Erythroblast (primary cell): ENCODE measurements at regions not wholly inside any gene's neighbourhood (a gene's known extent, or its start where the extent isn't known, plus 50 kb on each side); places are given as distances from the start of the nearest gene placed in this dataset.
A peak's percentile ranks its signal among the peaks of the same experiment; 100 is the strongest.

ENCODE experiments used
- DNase-seq, 2 experiments: peaks; one replicate each; lab custom pipeline; 2025; lab: John Stamatoyannopoulos, UW
- GATA1 ChIP-seq: IDR thresholded peaks from 2 replicates; pipeline ENCODE4 v1.6.1; 2011; ENCODE audit warnings: low read depth, mild to moderate bottlenecking, control low read depth, low read length, moderate library complexity
- POLR2A ChIP-seq: IDR thresholded peaks from 2 replicates; pipeline ENCODE4 v1.6.1; 2011; ENCODE audit warnings: mild to moderate bottlenecking, low read length

DNA sequence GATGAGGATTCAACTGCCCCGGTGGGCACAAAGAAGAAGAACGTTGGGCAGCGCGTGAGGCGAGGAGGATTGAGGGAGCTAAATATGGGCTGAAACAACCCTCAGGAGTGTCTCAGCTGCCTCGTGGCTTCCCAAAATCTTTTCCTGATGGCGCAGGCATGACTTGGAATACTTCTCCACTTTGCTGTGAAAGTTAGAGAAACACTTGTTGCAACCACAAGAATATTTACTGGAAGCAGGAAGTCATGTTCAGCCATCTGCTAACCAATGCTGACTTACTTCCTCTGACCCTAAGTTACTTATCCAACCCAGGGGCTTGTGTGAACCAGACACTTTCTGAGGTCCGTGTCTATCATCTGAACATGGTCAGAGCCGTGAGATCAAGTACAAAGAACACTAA, 148.8 kb downstream of the ARL4C start:
- TF ChIP-seq GATA1 (no peak), POLR2A (no peak)
- DNase-seq, result no peak

DNA sequence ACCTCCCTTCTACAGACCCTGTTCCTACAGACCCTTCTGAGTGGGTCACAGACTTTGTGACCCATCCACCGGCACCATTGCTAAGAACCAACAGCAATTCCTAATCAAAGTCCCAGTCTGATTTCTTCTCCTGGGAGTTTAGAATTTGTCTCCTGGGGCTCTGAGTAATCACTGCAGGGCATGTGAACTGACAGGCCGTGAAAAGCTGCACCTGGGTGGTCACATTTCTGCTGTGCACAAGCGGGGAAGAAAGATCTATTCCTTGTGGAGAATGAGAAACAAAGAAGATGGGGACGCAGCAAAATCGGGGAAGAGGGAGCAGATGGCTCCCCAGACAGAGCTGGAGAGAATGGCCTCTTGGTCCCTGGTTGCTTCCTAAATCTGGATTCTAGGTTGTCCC, 151.0 kb downstream of the ARL4C start:
- TF ChIP-seq POLR2A (no peak), GATA1 (no peak)

DNA sequence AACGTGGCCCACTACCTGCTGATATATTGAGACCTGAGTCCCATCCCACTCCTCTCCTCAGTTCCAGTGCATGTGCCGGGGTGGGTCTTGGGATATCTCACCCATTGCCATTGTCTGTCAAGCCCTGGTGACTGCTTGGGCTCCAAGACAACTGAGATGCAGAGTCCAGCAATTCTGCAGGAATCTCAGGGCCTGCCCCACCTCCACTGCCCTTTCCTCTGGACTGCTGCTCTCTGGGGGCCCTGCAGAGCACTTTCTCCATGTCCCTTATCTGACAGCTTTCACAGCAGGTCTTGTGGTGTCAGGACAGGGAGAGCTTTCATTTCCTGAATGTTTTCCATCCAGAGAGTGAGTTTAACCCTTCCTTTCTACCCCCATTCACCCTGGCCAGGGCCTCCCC, 152.9 kb downstream of the ARL4C start:
- DNase-seq, result no peak
- TF ChIP-seq GATA1 (no peak), POLR2A (no peak)

More for the DNA sequence above, 151.0 kb downstream of the ARL4C start:
- DNase-seq, result no peak

DNA sequence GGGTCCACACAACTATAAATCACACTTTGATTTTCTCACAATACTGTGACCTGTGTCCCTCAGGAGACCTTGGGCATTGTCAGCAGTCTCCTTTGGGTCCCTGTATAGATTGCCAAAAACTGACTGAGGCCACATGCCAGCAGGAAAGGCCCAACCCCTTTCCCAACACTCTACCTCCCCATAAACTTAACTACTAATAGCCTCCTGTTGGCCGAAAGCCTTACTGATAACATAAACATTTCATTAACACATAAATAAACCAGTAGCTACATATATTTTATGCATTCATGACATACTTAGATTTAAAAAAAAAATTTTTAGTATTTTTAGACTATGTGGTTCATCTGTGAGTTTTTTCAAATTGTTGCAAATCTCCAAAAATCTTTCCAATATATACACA, 153.5 kb downstream of the ARL4C start:
- no peak for DNase-seq
- TF ChIP-seq POLR2A, result no peak
- no peak for TF ChIP-seq GATA1

DNA sequence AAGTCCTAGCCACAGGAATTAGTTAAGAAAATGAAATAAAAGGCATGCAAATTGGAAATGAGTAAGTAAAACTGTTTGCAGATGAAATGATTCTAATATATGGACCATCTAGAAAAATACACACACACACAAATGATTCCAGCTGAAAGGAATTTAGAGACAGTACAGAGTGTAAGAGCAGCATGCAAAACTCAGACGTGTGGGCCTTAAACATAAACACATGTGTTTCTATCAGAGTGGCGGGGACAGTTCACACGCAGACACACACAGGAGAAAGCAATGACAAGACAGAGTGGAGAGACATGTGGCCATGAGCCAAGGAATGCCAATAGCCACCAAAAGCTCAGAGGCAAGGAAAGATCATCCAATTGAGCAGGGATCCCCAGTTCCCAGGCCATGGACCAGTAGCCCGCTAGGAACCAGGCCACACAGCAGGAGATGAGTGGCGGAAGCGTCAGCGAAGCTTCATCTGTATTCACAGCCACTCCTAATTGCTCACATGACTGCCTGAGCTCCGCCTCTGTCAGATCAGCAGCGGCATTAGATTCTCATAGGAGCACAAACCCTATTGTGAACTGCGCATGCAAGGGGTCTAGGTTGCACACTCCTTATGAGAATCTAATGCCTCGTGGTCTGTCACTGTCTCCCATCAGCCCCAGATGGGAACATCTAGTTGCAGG, 155.4 kb downstream of the ARL4C start:
- TF ChIP-seq POLR2A, result no peak
- no peak for TF ChIP-seq GATA1
- DNase-seq, result no peak

DNA sequence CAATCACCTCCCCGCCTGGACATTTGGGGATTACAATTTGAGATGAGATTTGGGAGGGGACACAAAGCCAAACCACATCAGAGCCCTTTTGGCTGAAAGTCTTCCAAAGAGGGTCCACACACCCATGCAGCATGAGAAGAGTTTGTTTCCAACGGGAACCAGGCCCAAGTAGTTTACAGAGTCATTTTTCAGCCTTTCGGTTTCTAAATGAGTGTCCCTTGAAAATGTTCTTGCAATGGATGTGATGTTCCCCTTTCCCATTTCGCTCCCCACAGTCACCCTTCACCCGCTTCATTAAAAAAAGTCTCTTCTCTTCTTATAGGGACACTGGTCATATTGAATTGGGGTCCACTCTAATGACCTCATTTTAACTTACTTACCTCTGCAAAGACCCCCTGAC, 157.4 kb downstream of the ARL4C start:
- no peak for DNase-seq
- no peak for TF ChIP-seq POLR2A
- TF ChIP-seq GATA1, result no peak

DNA sequence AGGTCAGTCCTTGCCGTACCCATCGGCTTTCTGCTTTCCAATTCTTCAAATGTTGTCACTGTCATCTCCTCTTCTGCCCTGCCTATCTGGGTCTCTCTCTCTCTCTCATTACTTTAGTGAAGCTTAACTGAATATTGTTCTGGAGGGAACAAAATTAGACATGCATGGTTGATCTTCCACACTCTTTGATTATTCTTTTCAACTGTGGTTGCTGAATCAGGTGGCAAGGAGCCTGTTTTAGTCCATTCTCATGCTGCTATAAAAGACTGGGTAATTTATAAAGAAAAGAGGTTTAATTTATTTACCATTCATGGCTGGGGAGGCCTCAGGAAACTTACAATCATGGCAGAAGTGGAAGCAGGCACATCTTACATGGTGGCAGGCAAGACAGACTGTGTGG, 157.9 kb downstream of the ARL4C start:
- no peak for TF ChIP-seq GATA1
- TF ChIP-seq POLR2A, result no peak
- no peak for DNase-seq

DNA sequence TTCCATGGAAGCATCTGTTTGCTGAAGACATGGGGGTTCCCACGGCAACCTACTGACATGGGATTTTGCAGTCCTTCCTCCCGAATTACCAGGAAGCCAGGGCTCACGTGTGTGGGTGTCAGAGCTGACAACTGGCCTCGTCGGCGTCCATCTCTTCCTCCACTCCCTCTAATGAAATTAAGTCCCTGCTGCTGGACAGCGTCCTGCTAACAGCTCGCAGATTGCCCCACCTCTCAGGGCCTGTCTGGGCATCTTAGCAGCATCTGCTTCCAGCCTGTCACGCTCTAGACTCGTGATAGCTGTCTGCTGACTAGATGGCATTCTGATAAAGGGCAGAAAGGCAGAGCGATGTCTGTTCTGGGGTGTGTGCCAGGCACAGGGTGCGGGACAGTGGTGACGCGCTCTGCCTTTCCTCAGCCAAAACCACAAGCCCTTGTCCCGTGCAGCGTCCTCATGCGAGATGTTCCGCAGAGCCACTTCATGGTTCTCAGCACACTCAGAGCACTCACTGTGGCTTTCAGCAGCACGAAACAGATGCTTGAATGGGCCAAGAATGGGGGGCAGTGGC, 161.1 kb downstream of the ARL4C start:
- peak; percentile 12 to 18 for DNase-seq

DNA sequence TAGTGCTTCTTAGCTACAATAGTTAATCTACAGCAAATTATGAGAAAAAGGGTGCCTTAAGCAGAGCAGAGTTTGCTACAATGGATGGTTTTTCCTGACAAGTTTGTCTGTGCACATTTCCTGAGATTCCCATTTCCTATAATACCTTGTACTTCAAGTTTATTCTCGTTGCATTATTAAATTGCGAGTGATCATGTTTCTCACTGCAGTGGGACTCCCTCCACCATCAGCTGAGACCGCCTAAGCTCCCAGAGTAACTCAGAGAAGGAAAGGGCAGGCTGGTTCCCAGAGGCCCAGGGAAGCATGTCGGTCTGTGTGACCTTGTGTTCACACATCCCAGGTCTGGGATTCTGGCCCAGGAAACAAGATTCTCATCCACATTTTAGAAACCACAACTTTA, 162.1 kb downstream of the ARL4C start:
- DNase-seq, result no peak
- TF ChIP-seq GATA1 (no peak), POLR2A (no peak)

More for the DNA sequence above, 161.1 kb downstream of the ARL4C start:
- TF ChIP-seq POLR2A, result no peak
- TF ChIP-seq GATA1, result no peak

DNA sequence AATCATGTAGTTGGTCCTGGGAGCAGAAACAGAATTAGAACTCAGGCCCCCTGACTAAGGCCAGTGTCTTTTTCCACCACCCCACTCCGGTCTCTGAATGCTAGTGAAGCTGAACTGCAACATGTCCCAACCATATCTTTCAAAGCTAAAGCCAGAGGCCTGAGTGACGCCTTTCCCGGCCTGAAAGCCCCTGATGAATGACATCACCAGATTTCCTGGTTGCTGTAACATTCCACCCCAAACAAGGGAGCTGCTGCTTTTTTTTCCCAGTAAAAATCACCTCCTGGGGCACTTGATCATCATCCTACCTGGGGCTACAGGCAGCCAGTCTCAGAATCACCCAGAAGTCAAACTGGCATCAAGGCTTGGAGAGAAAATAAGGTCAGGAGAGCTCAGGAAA, 162.7 kb downstream of the ARL4C start:
- TF ChIP-seq GATA1 (no peak), POLR2A (no peak)
- DNase-seq, result no peak

DNA sequence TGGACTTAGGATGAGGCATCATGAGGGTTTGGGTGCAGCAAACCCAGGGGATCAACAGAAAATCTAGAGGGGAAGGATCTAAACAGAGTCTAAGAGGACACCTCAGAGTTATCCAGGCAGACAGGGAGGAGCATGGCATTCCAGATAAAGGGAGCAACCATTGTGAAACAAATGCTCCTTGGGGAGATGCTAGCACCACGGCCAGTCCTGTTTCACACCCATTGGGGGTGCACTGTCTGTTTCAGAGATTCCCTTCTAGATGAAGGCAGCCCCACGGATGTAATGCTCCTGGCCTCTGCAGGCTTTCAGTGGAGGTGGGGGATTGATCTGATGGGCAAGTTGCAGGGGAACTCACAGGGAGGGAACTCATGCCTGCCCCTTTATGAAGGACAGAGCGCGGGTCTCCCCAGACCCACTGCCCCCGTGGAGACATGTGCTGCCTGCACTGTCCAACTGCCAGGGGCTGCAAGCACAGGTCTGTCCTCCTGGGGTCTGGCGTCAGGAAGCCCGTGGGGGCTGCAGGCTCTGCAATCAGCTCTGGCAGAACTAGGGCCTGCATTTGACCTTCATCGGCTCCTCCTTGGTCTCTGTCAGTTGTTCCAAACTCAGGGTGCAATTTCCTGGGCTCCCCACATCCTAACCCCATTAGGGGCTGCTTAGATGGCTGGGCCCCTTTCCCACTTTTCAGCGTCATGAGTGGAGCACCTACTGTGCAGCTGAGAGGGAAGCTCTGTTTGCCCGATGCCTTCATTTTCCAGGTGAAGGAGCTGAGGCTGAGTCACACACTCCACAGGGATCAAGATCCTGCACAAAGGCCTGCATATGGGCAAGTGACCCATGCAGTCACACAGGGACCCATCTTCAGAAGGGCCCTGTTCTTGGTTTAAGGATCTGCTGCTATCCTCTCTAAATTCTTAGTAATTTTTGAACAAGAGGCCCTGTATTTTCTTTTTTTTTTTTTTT, 163.4 kb downstream of the ARL4C start:
- DNase-seq, result no peak
- TF ChIP-seq GATA1 (no peak), POLR2A (no peak)

DNA sequence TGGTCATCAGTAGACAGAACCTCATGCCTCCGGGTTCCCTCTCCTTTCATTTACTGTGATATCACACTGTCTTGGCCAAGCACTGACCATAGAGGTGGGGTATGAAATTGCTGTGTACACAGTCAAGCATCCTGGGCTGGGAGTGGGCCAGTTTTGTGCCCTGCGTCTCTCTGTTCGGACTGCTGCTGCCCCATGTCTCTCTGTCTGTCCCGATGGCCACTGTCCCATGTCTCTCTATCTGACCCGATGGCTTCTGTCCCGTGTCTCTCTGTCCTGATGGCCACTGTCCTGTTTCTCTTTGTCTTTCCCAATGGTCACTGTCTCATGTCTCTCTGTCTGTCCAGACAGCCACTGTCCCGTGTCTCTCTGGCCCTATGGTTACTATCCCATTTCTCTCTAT, 164.9 kb downstream of the ARL4C start:
- no peak for DNase-seq
- TF ChIP-seq POLR2A (no peak), GATA1 (no peak)

DNA sequence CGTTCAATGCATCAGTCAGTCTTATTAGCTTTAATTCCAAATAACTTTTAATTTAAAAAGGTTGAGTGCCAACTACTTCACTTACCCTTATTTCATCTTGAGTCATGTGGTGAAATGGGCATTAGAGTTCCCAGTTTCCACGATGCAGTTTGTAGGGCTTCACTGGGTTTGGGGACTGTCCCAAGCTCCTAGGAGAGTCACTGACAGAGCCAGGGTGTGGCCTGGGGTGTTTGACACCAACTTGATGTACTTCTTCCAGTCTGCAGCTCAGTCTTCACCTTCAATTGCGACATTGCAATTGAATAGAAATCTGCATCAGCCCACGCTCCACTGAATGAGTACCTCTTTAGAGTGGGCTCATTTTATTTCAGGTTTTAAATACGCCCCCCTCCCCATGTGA, 165.3 kb downstream of the ARL4C start:
- TF ChIP-seq GATA1 (no peak), POLR2A (no peak)

DNA sequence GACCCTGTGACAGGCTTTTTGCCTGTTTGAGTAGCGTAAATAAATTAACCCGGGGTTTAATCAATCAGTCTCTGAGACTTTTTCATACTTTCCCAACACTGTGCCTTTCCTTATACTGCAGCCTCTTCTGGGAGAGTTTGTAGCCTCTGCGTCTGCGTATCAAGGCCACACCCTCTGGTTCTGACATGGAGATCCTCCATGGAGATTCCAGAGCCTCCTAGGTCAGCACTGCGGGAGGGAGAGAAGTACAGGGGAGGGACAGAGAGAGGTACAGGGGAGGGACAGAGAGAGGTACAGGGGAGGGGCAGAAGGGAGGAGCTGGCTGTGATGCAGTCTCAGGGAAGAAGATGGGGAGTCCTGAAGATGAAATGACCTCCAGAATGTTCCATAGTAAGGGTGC, 166.0 kb downstream of the ARL4C start:
- DNase-seq, result no peak
- TF ChIP-seq GATA1, result no peak
- TF ChIP-seq POLR2A, result no peak

More for the DNA sequence above, 165.3 kb downstream of the ARL4C start:
- no peak for DNase-seq
